ENCODE measurements at regions not wholly inside any gene's neighbourhood (a gene's known extent, or its start where the extent isn't known, plus 50 kb on each side); places are given as distances from the start of the nearest gene placed in this dataset.

GRCh38 chr2:7861910-7862702, 819.8 kb upstream of the ID2 start:
- no peak for TF ChIP-seq CTCF (IDR thresholded peaks at IDR 0.05)
- TF ChIP-seq POLR2A (IDR thresholded peaks at IDR 0.05): no peak
- no peak for TF ChIP-seq EP300 (IDR thresholded peaks at IDR 0.05; ENCODE audit: low read depth)
- no peak for TF ChIP-seq POLR2AphosphoS5 (IDR thresholded peaks at IDR 0.05)
